GM19240 (cell line): ENCODE measurements at regions not wholly inside any gene's neighbourhood (a gene's known extent, or its start where the extent isn't known, plus 50 kb on each side); places are given as distances from the start of the nearest gene placed in this dataset.

Source experiments
- DNase-seq: peaks from one replicate; pipeline ENCODE4 v3.0.0; 2011; ENCODE audit warnings: low spot score; ENCODE audit not compliant: insufficient read length

- no peak for DNase-seq
Measured at GRCh38 chr16:8375232-8375587, 215.1 kb downstream of the TMEM114 start.

DNA sequence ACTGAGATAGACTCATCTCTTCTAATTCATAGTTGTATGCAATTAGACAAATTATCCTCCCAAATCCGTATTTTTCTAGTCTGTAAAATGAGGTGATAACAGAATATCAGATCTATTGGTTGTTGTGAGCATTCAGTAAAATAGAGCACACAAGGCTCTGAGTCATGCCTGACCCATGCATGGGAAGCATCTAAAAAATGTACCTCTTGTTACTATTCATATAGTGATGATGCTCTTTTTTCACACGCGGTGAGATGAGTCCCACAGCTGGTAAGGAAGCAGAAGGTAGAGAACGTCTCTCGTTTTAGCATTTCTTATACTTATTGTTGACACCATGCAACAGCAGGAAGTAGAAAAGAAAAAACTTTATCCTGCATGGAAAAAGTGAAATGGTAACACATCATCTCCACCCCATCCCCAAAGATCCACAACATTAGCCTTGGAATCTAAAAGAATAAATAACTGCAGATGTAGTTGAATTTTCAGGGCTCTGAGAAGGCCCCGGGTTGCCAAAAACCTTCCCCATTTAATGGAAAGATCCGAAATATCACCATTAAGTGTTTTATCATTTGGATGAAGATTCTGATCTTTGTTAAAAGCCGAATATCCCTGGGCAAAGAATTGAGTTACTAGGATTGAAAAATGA is 215.6 kb downstream of the TMEM114 start:
- no peak for DNase-seq

GRCh38 chr16:8373676-8374431 is 216.5 kb downstream of the TMEM114 start:
- DNase-seq = no peak

- no peak for DNase-seq
Measured at GRCh38 chr16:8372141-8372540, 218.2 kb downstream of the TMEM114 start.

- DNase-seq = no peak
Measured at GRCh38 chr16:8370374-8371270, 219.7 kb downstream of the TMEM114 start.

DNA sequence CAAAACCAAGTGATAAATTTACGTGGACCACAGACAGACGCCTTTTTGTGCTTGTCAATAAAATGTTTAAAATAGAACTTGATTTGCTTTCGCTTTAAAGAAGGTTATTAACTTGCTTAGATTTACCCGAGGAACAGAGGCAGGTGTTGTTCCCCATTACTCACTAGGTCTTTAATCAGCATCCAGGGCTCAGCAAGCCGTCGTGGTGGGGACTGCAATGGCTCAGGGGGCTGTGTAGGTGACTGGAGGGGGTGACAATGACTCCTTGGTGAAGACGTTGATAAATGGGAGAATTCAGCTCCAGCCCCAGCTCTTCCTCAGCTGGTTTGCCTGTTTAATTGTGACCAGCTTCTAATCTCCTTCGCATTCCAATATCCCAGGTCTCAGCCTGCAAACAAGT is 231.4 kb downstream of the TMEM114 start:
- DNase-seq = no peak

GRCh38 chr16:8355675-8356074 is 234.6 kb downstream of the TMEM114 start:
- DNase-seq = no peak

GRCh38 chr16:8346294-8346693 is 244.0 kb downstream of the TMEM114 start:
- no peak for DNase-seq

DNA sequence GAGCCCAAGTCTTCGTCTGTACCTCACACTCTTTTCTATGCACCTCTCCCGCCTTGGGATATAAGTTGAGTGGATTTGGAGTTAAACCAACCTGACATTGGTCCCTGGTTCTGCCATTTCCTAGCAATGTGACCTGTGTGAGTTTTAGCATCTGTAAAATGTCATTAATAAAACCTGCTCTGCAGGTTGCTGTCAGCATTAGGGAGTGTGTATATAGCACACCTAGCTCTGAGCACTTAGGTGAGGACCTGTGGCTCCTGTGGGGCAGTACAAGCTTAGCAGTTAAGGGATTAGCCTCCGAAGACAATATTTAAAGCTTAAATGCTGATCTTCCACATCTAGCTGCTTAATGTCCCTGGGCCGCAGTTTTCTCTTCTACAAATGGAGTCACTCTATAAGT is 248.0 kb downstream of the TMEM114 start:
- DNase-seq = no peak

GRCh38 chr16:8330761-8331160 is 259.6 kb downstream of the TMEM114 start:
- DNase-seq = no peak

DNA sequence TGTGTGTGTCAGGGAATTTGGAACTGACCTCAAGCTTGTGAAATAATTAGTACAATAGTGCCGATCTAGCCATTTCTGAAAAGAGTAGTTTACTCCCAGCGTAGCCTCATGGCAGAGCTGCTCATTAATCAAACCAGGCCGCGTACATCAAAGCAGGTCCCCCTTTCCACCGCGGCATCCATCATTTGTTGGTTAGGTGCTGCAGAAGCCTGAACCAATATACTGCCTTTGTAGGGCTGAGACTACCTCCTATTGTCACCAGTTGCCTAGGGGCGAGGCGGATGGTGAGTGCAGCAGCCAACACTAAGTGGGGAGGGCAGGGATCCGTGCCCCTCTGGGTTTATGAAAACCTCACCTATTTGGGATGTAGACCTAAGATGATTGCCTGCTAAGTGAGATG is 264.1 kb downstream of the TMEM114 start:
- no peak for DNase-seq

GRCh38 chr16:8323153-8323552 is 267.2 kb downstream of the TMEM114 start:
- DNase-seq = no peak

GRCh38 chr16:8320131-8320530 is 270.2 kb downstream of the TMEM114 start:
- DNase-seq = no peak

- DNase-seq = no peak
Measured at GRCh38 chr16:8310816-8311215, 279.5 kb downstream of the TMEM114 start.

GRCh38 chr16:8310323-8310722 is 280.0 kb downstream of the TMEM114 start:
- no peak for DNase-seq

GRCh38 chr16:8305201-8305600 is 285.1 kb downstream of the TMEM114 start:
- no peak for DNase-seq

DNA sequence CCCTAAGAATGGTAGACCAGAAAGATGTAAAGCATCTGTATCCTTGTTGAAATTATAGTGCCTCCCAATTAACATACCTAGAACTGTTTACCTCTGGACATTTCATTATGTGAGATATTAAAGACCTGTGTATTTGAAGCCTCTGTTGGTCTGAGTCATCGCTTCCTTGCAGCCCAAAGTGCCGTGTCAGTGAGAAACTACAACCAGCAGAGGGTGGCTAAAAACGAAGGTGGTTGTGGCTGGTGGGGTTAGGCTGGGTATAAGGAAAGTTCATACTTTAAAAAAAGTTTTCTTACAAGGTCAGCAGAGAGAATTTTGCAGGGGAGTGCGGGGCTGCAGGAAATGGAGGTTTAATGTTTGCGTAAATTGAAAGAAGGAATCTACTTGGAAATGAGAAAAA is 290.7 kb downstream of the TMEM114 start:
- no peak for DNase-seq

DNA sequence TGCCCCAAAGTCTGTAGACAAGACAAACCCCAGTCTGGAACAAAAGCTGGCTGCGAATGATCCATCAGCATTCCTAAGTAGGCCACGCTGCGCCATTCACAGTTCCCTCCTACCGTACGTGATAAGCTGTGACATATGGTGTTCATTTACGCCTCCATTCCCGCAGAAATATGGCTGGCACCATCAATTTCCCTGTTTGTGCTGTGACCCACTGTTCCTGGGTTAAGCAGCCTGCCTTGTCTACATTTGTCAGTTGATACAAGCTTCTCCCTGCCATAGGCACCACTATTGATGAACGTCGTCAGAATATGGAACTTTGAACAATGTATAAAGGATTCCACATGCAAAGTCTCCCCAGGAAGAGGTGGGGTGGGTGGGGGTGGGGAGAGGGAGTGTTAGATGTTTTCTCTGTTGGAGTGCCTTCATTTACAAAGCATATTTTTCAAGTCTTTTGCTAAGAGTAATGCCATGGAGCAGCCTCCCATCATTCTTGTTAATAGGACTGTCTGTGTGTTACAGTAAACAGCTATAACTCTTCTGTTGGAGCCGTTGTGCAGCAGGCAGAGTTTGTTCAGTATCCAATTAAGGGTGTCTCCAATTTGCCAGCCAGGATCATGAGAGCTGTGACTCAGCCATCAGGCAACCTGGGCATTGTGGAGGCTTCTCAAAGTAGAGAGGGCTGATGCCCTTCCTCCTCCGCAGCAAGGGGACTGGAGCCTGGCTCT is 294.6 kb downstream of the TMEM114 start:
- no peak for DNase-seq

- DNase-seq = no peak
Measured at GRCh38 chr16:8293413-8293812, 296.9 kb downstream of the TMEM114 start.

- DNase-seq = no peak
Measured at GRCh38 chr16:8292271-8292670, 298.0 kb downstream of the TMEM114 start.

DNA sequence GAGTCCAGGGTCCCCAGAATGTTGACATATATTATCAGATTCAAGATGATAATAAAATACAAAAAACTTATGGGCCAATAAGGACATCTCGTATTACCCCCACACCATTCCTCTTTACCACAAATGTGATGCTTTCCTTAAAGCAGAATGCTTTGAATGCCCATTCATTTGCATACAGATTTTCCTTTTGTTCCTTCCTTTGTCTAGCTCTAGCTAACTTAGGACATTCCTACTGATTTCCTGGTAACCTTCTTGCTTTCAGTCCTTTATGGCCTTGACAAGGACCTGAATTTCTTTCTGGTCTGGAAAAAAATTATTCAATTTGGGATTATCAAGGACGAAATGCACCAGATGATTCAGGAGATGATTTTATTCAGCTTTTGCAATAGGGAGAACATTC is 304.0 kb downstream of the TMEM114 start:
- DNase-seq = no peak

DNA sequence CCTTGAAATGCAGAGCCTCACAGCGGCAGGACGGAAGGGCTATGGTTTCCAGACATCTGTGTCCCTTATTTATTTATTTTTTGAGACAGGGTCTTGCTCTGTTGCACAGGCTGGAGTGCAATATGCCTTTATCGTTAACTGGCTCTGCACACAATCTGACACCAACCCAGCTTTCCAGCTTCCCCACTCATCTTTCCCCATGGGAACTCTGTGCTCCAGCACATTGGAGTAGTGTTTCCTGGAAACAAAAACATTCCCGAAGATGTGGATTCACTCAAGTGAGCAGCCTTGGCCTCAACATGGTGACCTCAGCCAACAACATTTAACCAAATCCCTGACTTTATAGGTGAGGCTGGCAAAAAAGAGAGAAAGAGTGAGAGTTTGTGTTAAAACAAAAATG is 307.1 kb downstream of the TMEM114 start:
- no peak for DNase-seq
